GM21381 (cell line): ENCODE measurements at regions not wholly inside any gene's neighbourhood (a gene's known extent, or its start where the extent isn't known, plus 50 kb on each side); places are given as distances from the start of the nearest gene placed in this dataset.
"Not testable (repeated sequence)": the region's sequence is repeated elsewhere in the genome, so short reads cannot be mapped to it uniquely, and the experiment has no call there.

ENCODE experiments used
- ATAC-seq: cut with Tn5 transposase; IDR thresholded peaks from one replicate; pipeline ENCODE4 v1.9.1; 2021; ENCODE audit warnings: mild to moderate bottlenecking, moderate library complexity; ENCODE audit not compliant: unreplicated experiment

DNA sequence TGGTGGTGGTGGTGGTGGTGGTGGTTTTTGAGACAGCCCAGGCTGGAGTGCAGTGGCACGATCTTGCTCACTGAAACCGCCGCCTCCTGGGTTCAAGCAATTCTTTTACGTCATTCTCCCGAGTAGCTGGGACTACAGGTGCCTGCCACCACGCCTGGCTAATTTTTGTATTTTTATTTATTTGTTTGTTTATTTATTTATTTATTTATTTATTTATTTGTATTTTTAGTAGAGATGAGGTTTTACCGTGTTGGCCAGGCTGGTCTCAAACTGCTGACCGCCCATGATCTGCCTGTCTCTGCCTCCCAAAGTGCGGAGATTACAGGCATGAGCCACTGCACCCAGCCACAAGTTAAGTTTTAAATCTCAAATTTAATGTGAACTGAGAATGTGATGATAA lies 126.5 kb downstream of the PCDH18 start:
- not testable (repeated sequence) for ATAC-seq

DNA sequence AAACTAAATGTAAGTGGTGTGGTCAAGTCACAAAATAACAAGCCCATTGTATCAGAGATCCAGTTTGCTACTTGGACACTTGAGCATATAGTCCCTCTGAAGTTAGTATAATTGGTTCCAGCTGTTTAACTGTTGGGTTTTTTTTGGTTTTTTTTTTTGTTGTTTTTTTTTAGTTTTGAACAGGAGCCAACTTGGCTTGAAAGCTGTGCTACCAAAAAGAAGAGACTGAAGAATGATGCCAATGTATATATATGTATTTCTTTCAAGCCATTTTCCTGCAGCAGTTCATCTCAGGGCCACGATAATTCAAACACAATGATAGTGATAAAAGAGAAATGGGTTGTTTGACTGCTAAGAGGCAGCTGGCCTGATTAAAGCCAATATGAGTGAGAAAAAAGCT lies 138.3 kb downstream of the PCDH18 start:
- ATAC-seq: no peak

DNA sequence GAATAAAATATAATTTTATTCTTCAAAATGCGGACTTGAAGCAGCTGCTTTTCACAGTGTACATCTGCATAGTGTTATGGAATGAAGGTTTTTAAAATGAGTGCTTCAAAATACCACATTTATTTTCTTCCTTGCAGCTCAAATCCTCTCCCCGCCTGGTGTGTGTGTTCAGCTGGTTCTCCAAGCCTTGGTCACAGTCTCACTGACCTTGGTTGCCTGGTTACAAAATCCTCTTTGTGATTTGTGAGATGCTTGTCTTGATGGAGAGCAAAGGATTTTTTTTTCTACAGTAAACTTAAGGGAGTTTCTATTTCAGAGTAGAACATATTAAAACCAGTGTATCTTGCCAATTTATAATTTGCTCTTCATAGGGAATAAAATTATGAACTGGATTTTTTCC lies 139.2 kb downstream of the PCDH18 start:
- no peak for ATAC-seq

DNA sequence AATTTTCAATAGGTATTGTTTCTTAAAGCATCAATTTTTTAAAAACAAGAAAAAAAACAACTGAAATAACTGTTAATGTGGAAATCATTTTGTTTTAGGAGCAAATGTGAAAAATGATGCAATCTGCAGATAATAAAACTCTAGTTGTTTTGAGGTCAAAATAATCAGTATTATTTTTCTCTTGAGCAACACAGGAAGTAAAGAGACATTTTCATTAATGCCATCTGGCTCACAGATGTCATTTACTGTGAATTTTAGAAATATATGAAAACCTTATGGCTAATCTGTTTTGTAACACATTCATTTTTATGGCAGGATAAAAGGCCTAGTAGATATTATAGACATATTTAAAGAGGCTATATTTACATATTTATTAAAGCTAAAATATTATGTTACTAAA lies 141.6 kb downstream of the PCDH18 start:
- no peak for ATAC-seq

DNA sequence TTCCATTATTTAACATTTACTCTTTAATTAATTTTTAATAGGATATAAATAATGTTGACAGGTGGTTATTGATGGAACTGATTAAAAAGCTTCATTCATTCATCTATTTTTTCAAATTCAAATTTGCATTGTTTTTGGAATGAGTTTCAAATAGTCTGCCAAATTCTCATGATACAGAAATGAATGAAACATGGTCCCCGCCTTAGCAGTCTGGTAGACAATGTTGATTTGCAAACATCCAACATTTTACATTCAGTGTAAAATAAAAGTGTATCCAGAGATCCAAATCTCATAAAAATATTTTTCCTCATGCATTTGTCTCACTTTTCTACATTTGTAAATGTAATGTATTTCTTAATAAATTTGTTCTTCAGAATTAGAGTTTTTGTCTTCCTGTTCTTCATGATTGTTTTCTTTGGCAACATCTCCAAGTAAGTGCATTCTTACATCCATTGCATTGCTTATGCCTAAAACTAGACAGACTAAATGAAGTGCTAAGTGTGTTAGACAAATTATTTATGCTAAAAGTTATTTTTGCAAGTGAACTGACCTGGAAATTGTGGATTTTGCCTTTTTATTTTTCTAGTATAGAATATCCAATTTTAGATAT lies 142.3 kb downstream of the PCDH18 start:
- no peak for ATAC-seq

DNA sequence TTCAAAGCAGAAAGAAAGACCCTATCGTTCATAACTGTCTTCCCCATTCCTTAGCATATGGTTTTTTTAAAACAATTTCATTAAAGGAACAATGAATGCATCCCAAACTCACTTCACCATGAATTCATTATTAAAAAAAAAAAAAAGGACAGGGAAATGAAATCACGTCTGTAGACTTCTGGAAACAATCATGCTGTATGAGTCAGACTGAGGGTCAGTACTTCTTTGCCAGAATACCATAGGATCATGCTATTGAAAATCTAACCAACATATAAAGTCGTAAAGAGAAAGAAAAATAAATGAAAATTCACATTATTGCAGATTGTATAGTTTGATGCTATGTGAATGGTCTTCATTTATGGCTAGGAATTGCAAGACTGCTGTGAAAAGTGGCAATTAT lies 144.4 kb downstream of the PCDH18 start:
- no peak for ATAC-seq

DNA sequence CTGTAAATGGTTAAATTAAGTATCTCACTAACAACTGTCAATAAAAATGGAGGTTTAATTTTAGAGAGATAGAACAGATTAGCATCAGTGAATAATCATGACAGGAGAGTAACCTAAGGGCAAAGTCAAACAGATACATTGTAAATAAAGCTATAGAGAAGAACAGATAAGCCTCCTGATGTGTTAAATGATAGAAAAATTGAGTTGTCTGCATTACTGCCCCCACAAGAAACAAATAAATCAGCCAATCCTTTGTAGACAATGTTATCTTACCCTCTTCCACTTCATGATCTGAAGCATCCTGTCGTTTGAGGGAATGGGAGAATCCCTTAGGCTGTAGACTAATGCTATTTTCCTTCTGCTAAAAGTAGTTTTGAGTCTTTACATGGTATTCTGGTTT lies 147.8 kb downstream of the PCDH18 start:
- ATAC-seq: no peak

DNA sequence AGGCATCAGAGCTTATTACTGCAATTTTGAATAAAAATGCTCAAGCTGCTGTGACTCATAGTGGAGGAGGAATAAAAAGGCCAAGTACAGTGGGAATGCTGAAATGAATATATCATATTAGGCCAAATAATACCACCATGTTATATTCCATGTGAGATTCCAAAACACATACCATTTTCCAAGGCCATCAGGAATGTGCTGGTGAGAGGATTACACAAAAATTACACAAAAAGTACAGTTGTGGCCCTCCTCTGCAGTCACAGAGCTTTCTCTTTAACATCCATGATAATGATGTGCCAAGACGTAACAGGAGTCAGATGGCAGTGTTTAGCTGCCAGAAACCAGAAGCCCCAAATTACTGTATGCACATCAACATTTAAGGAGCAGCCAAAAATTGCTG lies 153.5 kb downstream of the PCDH18 start:
- no peak for ATAC-seq

DNA sequence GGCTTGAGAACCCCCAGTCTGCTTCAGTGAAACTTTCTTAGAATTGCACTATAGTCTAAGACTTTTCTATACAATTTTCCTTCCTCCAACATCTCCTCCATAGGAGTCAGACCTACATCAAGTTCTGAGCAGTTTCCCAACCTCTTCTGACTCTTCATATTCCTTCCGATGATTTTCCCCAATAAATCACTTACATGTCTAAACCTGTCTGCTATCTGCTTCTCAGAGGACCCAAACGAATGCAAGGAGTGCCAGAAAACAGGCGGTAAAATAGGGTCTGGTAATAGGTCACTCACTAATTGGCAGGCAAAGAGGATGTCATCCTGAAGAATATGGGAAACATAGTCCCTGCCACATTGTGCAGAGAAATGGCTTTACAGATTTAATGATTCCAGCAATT lies 153.9 kb downstream of the PCDH18 start:
- ATAC-seq: no peak

DNA sequence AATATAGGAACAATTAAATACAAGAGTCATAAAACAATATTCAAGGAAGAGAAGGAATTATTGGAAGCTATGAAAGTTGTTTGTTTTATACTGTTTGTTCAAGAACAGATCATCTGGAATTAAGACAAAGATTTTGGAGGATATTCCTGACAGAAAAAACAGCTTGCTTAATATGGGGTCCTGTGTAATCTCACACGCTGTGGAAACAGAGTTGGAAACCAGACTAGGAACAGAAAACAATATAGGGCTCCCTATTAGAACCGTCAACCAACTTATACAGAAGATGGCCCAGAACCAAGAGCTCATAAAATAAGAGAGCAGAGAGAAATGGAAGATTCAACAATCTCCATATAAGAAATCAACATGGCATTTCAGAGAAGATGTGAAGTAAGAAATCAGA lies 156.0 kb downstream of the PCDH18 start:
- ATAC-seq: no peak

DNA sequence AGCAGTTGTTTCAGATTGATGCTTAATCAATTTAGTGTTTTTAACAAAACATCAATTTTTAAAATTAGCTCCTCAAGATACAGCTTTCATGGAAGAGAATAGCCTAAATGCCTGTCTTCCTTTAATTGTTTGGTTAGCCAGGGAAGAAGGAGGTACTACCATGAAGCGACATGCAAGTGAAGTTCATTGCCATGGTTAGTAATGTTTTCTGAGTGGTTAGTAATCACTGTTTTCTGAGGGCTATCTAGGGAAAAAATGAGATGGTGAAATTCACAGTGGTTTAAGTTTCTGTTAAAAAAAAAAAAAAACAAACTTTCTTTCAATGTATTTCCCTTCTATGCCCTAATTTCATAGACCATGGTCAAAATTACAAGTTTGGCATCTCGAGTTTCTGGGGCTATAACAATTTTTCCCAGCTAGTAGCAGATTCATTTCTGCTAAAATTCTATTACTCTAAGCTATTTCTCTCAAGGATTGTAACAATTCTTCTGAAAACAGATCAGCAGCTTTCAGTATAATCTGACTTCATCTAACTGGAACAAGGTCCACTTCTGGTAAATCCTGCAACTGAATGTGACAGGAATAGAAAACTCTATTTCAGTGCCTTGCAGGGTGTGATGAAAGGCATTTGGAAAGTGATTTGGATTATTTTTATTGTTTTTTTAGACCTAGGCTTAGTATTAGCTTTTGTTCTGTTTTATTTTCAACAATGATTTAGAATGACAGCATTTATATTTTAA lies 157.0 kb downstream of the PCDH18 start:
- no peak for ATAC-seq

DNA sequence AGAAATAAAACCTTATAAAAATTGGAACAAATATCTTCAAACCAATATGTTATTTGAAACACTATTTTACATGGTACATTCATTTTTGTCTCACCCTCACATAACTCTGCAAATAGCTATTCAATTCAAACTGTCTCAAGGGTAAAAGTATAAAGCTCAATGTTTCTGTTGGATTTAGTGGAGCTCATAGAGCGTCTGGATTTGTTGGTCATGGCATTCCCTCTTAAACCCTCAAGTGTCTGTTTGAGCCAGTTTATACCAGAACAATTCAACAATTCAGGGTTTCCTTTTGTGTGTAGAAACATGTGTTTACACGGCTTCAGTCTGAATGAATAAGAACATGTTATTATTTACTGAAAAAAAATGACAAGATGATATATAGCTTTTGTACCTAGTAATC lies 161.6 kb downstream of the PCDH18 start:
- no peak for ATAC-seq

DNA sequence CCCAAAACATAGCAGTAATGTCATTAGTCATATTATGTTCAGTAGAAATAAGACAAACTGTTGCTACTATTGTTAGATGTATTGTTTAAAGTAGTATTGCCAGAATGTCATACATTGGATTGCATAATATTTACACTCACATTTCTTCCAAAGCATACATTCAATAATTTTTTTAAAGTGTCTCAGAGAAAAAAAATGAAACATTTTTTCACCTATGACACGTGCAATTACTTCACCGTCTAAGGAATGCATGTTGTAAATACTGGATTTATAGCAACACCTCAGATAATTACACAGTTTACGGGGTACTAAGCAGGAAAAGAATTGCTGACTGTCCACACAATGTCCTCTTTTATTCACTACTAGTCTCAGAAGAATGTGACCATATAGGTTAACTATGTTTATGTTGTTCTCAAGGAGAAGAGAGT lies 162.1 kb downstream of the PCDH18 start:
- ATAC-seq: no peak

DNA sequence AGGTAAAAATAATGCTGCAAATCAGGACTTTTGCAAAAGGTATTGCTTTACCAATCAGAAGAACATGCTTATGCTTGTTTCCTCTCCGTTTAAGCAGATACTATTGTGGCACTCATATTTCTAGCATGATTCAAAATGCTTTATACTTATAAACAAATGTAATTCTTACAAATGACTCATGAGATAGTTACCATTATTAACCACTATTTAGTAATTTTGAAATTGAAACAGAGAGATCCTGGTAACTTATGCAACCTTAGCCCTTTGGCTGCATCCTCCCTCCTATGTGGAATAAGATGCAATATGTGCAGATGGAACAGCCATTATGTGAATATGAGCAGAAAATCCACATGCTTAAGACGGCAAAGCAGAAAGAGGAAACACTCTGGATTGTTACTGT lies 164.7 kb downstream of the PCDH18 start:
- no peak for ATAC-seq

DNA sequence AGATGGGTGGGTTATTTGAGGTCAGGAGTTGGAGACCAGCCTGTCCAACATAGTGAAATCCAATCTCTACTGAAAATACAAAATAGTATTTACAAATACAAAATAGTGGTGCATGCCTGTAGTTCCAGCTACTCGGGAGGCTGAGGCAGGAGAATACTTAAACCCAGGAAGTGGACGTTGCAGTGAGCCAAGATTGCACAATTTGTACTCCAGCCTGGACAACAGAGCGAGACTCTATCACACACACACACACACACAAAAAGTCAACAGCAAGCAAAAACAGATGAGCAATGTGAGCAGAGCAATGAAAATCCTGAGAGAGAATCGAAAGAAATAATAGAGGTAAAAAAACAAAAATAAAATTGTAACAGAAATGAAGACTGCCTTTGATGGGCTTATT lies 168.8 kb downstream of the PCDH18 start:
- no peak for ATAC-seq

DNA sequence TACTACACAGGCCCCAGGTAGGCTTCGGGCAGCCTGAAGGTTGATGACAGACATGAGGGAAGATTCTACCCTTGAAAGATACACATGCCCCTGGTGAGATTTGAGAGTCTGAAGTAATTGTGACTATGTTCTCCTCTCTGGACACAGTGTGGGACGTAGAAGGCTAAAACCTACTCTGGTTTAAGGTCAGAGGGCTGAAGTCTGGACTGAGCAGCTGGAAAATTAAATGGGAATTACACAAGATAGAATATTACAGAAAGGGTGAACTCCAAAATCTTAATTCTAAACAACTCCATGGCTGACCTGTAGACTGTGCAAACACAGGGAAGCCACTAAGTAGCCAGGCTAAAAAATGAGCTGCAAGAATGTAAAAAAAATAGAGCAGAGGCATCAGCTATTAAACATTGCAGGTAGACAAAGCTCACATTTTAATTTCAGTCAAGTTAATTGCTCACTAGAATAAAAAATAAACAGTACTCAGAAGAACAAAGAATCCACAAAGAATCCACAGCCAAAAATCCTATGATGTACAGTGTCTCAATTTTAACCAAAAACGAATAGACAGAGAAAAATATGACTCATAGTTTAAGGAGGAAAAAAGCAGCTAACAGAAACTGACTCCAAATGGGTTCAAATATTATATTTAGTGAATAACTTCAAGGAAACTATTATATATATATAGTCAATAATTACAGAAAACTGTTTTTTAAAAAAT lies 170.4 kb downstream of the PCDH18 start:
- ATAC-seq: no peak

DNA sequence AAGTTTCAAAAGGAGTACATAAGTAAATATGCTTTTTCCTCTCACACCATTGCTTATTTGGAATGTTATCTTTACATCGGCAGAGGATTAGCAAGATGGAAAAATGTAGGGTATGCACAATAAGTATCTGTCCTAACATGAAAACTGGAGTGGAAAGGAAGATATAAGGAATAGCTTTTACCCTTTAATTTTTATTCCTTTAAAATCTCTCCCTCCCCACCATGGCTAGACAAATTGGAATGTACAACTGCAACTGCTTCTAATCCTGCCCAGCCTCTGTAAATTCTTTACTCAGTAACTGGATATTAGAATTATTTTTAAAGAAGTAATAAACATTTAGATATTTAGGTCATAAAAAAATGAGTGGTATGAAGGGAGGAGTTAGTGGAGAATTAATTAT lies 171.5 kb downstream of the PCDH18 start:
- no peak for ATAC-seq

DNA sequence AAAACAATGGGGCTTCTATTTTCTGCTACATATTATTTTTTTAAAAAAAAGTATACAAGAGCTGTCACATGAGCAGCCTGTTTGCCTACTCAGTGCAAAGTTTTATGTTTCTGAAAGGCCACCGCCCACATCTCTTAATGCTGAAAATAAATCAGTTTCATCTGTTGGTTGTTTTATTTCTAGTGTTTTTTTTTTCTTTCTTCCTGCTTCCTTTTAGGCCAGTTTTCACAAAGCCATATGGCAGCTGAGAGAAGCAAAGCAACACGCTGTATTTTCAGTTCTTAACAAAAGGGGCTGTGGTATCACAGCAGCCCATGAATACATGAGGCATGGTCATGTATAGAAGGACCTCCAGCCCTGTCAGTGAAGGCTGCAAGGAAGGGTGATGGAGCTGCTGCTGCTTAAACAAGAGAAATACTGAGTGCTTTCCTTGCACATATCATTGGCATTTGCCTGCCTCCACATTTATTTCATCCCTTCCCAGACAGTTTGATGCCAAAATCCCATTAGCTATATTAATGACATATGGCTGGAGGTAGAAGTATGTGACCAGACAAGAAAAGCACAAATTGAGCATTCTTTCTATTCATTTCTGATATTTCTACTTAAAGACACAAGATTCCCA lies 172.5 kb downstream of the PCDH18 start:
- ATAC-seq: no peak

DNA sequence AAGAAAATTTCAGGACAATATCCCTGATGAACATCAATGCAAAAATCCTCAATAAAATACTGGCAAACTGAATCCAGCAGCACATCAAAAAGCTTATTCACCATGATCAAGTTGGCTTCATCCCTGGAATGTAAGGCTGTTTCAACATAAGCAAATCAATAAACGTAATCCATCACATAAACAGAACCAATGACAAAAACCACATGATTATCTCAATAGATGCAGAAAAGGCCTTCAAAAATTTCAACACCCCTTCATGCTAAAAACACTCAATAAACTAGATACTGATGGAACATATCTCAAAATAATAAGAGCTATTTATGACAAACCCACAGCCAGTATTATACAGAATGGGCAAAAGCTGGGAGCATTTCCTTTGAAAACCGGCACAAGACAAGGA lies 177.7 kb downstream of the PCDH18 start:
- ATAC-seq: not testable (repeated sequence)

DNA sequence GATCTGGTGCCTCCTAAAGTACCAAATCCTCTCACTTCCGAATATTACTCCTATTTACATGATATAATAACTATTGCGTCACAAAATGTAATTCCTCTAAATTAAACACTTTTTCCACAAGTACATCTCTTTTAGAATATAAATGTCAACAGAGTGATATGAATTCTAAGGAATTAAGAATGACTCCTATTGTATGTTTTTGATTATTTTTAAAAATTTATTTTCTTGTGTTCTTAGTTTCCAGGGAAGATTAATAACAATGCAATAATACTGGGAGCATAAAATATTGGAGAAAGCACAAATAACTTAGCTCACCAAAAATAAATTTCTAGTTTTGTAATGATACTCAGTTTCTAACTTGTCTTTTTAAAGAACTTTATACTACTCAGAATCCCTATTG lies 184.9 kb downstream of the PCDH18 start:
- ATAC-seq: no peak

DNA sequence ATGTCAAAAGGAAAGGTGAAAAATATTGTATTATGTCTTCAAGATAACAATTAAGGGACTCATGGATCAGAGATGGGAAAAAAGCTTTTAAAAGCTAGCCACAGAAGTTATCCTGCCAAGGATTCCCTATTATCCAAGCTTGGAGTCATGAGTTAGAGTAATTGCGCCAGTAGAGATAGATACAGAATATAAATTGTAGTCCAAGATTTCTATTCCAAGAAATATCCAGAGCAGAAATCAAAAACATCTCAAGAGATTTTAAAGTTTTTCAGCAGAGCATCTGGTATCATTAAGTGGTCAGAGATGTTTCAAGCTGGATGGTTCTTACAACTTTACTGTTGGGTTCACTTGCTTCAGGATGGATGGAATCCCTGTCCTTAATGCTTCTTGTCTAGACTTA lies 186.7 kb downstream of the PCDH18 start:
- ATAC-seq: no peak

DNA sequence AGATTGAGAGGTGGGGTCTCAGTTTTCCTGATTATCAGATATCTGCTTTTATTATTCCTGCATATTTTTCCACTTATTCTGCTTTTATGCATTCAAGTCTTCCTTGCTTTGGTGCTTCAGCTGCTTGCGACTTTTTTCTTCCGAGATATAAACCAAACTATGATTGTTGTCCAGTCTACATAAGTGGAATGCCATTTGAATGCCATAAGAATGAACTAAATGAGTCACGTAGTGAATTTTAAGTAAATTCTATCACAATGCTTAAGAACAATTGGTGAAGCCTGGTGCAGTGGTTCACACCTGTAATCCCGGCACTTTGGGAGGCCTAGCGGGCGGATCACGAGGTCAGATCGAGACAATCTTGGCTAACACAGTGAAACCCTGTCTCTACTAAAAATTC lies 189.1 kb downstream of the PCDH18 start:
- no peak for ATAC-seq
